Glutamatergic neuron (in vitro differentiated cells): ENCODE measurements at regions not wholly inside any gene's neighbourhood (a gene's known extent, or its start where the extent isn't known, plus 50 kb on each side); places are given as distances from the start of the nearest gene placed in this dataset.

Experiments used
- DNase-seq: peaks from one replicate; pipeline ENCODE4 v3.0.0; 2022
- H3K27ac Mint-ChIP-seq: one replicate; pipeline ENCODE4 v1.8.0; 2020; ENCODE audit warnings: mild to moderate bottlenecking, mixed read lengths, inconsistent platforms; ENCODE audit not compliant: unreplicated experiment
- H3K27me3 Mint-ChIP-seq: one replicate; pipeline ENCODE4 v1.8.0; 2020; ENCODE audit warnings: mild to moderate bottlenecking, moderate library complexity, mixed read lengths, inconsistent platforms; ENCODE audit not compliant: unreplicated experiment
- H3K36me3 Mint-ChIP-seq: one replicate; pipeline ENCODE4 v1.8.0; 2020; ENCODE audit warnings: mild to moderate bottlenecking, mixed read lengths, inconsistent platforms; ENCODE audit not compliant: unreplicated experiment
- H3K4me1 Mint-ChIP-seq: one replicate; pipeline ENCODE4 v1.8.0; 2020; ENCODE audit warnings: mild to moderate bottlenecking, low read depth, mixed read lengths, inconsistent platforms; ENCODE audit not compliant: unreplicated experiment
- H3K4me3 Mint-ChIP-seq: one replicate; pipeline ENCODE4 v1.8.0; 2020; ENCODE audit warnings: mild to moderate bottlenecking, mixed read lengths, inconsistent platforms; ENCODE audit not compliant: unreplicated experiment
- H3K9me3 Mint-ChIP-seq: one replicate; pipeline ENCODE4 v1.8.0; 2020; ENCODE audit warnings: mild to moderate bottlenecking, moderate library complexity, mixed read lengths, inconsistent platforms; ENCODE audit not compliant: unreplicated experiment
- CTCF ChIP-seq: fragments of 200-600 bp; sonication (generic); IDR thresholded peaks from one replicate; pipeline ENCODE4 v1.5.0; 2021; ENCODE audit not compliant: partially characterized antibody, unreplicated experiment

GRCh38 chr2:36262581-36262980 lies 93.0 kb upstream of the CRIM1 start:
- DNase-seq = no peak
- Mint-ChIP-seq H3K36me3 (peaks cover 9% of the 10 kb centered on the region), H3K9me3 (peaks cover 6% of the 10 kb centered on the region), H3K27ac (no peak overlapping the region), H3K4me3 (no peak overlapping the region), H3K27me3 (no peaks in the 10 kb centered on the region), H3K4me1 (no peaks in the 10 kb centered on the region)
- no peak for TF ChIP-seq CTCF

GRCh38 chr2:36255863-36256262 lies 99.7 kb upstream of the CRIM1 start:
- Mint-ChIP-seq H3K27me3 (no peaks in the 10 kb centered on the region), H3K4me3 (no peak overlapping the region), H3K4me1 (no peaks in the 10 kb centered on the region), H3K27ac (no peak overlapping the region), H3K36me3 (no peaks in the 10 kb centered on the region), H3K9me3 (no peaks in the 10 kb centered on the region)
- DNase-seq = no peak
- TF ChIP-seq CTCF = no peak

GRCh38 chr2:36253086-36253485 lies 102.5 kb upstream of the CRIM1 start:
- Mint-ChIP-seq H3K36me3 (peaks cover 5% of the 10 kb centered on the region), H3K4me1 (no peaks in the 10 kb centered on the region), H3K4me3 (no peak overlapping the region), H3K27ac (no peak overlapping the region), H3K27me3 (no peaks in the 10 kb centered on the region), H3K9me3 (no peaks in the 10 kb centered on the region)
- TF ChIP-seq CTCF = no peak
- DNase-seq = no peak

GRCh38 chr2:36246320-36246990 lies 109.1 kb upstream of the CRIM1 start:
- H3K27me3 Mint-ChIP-seq = no peaks in the 10 kb centered on the region
- no peak for TF ChIP-seq CTCF
- no peak overlapping the region for H3K27ac Mint-ChIP-seq
- H3K4me3 Mint-ChIP-seq = no peak overlapping the region
- no peaks in the 10 kb centered on the region for H3K9me3 Mint-ChIP-seq
- H3K4me1 Mint-ChIP-seq = no peaks in the 10 kb centered on the region
- DNase-seq = no peak
- H3K36me3 Mint-ChIP-seq = peaks cover 5% of the 10 kb centered on the region

- Mint-ChIP-seq H3K27me3 (no peaks in the 10 kb centered on the region), H3K4me3 (no peak overlapping the region), H3K4me1 (no peaks in the 10 kb centered on the region), H3K36me3 (peaks cover 5% of the 10 kb centered on the region), H3K27ac (no peak overlapping the region), H3K9me3 (no peaks in the 10 kb centered on the region)
- no peak for TF ChIP-seq CTCF
- no peak for DNase-seq
Measured at GRCh38 chr2:36245651-36246050, 109.9 kb upstream of the CRIM1 start.
